Body of pancreas (tissue), 4 donors: ENCODE measurements at regions not wholly inside any gene's neighbourhood (a gene's known extent, or its start where the extent isn't known, plus 50 kb on each side); places are given as distances from the start of the nearest gene placed in this dataset.

Experiments used
- ATAC-seq: fragments of 150-250 bp; one replicate; pipeline ENCODE4 v1.9.1; 2016
- DNase-seq, 4 donors: peaks; one replicate each; pipeline ENCODE4 v3.0.0-alpha.2; 2019
- H3K27ac ChIP-seq, 4 donors: fragments of 200-600 bp; sonication (generic); 1 replicate in 3 of 4; 2 replicates in 1 of 4; pipeline versions ENCODE4 v1.5.1 to v1.6.1; 2016 to 2019; ENCODE audit warnings: mild to moderate bottlenecking in 1 of 4, mixed read lengths in 1 of 4, moderate library complexity in 1 of 4
- H3K27me3 ChIP-seq, 2 donors: fragments of 200-600 bp; sonication (generic); one replicate each; pipeline ENCODE4 v1.6.0; 2016; ENCODE audit warnings: mild to moderate bottlenecking in 1 of 2
- H3K36me3 ChIP-seq, 2 donors: fragments of 200-600 bp; sonication (generic); replicated peaks in 1 of 2; 2 replicates each; pipeline ENCODE4 v1.5.1; 2016; ENCODE audit warnings: low read depth in 2 of 2; ENCODE audit not compliant: insufficient read depth in 1 of 2
- H3K4me1 ChIP-seq: fragments of 200-600 bp; sonication (generic); one replicate; pipeline ENCODE4 v1.6.0; 2016
- H3K4me3 ChIP-seq, 2 donors: fragments of 200-600 bp; sonication (generic); 1 replicate in 1 of 2; 2 replicates in 1 of 2; pipeline ENCODE4 v1.5.1; 2016 to 2019
- H3K9me3 ChIP-seq, 3 donors: fragments of 200-600 bp; sonication (generic); 1 replicate in 2 of 3; 2 replicates in 1 of 3; pipeline ENCODE4 v1.5.1; 2016
- CTCF ChIP-seq, 7 experiments: fragments of 450-650 bp in 4 of 7; fragments of 200-600 bp in 3 of 7; sonication (generic) in 3 of 7; IDR thresholded peaks; one replicate each; pipeline ENCODE4 v1.5.1; 2016 to 2019; ENCODE audit warnings: antibody characterized with exemption in 7 of 7
- POLR2A ChIP-seq, 3 donors: fragments of 450-650 bp; IDR thresholded peaks; one replicate each; pipeline ENCODE4 v1.6.1; 2016; ENCODE audit warnings: antibody characterized with exemption in 3 of 3, mild to moderate bottlenecking in 2 of 3
- WGBS, 2 donors: methylation state at CpG; one replicate each; pipeline ENCODE4 v1.1.5; 2017; 5-methylcytosine and 5-hydroxymethylcytosine counted together
- intact Hi-C: fragments of 100-400 bp; cut with DNase I; formaldehyde crosslinking; loops from one replicate; pipeline ENCODE4 v1.15.1; 2023

- Histone ChIP-seq H3K9me3 (no peaks in the 10 kb centered on the region), H3K27me3 (no peaks in the 10 kb centered on the region), H3K36me3 (no peaks in the 10 kb centered on the region), H3K4me1 (no peaks in the 10 kb centered on the region), H3K4me3 (no peak overlapping the region), H3K27ac (no peak overlapping the region)
- ATAC-seq (no peak), DNase-seq (no peak)
- WGBS, 2 donors = 75 to 80% methylated on average over 4 of the region's 4 CpGs
- intact Hi-C loops = no loop called here
- TF ChIP-seq CTCF (IDR thresholded peaks at IDR 0.05) = no peak
- no peak for TF ChIP-seq POLR2A (IDR thresholded peaks at IDR 0.05)
Measured at GRCh38 chr3:151615464-151615863, 118.3 kb upstream of the AADACL2 start.

- TF ChIP-seq POLR2A (IDR thresholded peaks at IDR 0.05) (no peak), CTCF (IDR thresholded peaks at IDR 0.05) (no peak)
- intact Hi-C loops = no loop called here
- 55 to 68% methylated on average over 2 of the region's 2 CpGs for WGBS, 2 donors
- no peak overlapping the region for H3K4me3 ChIP-seq
- H3K9me3 ChIP-seq = no peaks in the 10 kb centered on the region
- H3K27ac ChIP-seq = no peak overlapping the region
- H3K36me3 ChIP-seq = no peaks in the 10 kb centered on the region
- no peak for ATAC-seq
- H3K27me3 ChIP-seq = no peaks in the 10 kb centered on the region
- DNase-seq = no peak
- no peaks in the 10 kb centered on the region for H3K4me1 ChIP-seq
Measured at GRCh38 chr3:151612115-151612514, 121.6 kb upstream of the AADACL2 start.

- H3K36me3 ChIP-seq = no peaks in the 10 kb centered on the region
- no peak overlapping the region for H3K27ac ChIP-seq
- H3K4me3 ChIP-seq = no peak overlapping the region
- TF ChIP-seq POLR2A (IDR thresholded peaks at IDR 0.05) (no peak), CTCF (IDR thresholded peaks at IDR 0.05) (no peak)
- intact Hi-C loops = no loop called here
- ATAC-seq (no peak), DNase-seq (no peak)
- no peaks in the 10 kb centered on the region for H3K9me3 ChIP-seq
- 76 to 87% methylated on average over 3 of the region's 3 CpGs for WGBS, 2 donors
- no peaks in the 10 kb centered on the region for H3K4me1 ChIP-seq
- H3K27me3 ChIP-seq = no peaks in the 10 kb centered on the region
Measured at GRCh38 chr3:151611419-151611818, 122.3 kb upstream of the AADACL2 start.

GRCh38 chr3:151609491-151609890, 124.2 kb upstream of the AADACL2 start:
- intact Hi-C loops = no loop called here

More at GRCh38 chr3:151609491-151609890, 124.2 kb upstream of the AADACL2 start:
- H3K36me3 ChIP-seq = no peaks in the 10 kb centered on the region
- H3K4me1 ChIP-seq = no peaks in the 10 kb centered on the region
- no peaks in the 10 kb centered on the region for H3K27me3 ChIP-seq
- DNase-seq (no peak), ATAC-seq (no peak)
- H3K27ac ChIP-seq = no peak overlapping the region
- 90 to 95% methylated on average over 2 of the region's 2 CpGs for WGBS, 2 donors
- H3K9me3 ChIP-seq = no peaks in the 10 kb centered on the region
- no peak overlapping the region for H3K4me3 ChIP-seq
- no peak for TF ChIP-seq CTCF (IDR thresholded peaks at IDR 0.05)
- no peak for TF ChIP-seq POLR2A (IDR thresholded peaks at IDR 0.05)
